HG03103 (cell line): ENCODE measurements at regions not wholly inside any gene's neighbourhood (a gene's known extent, or its start where the extent isn't known, plus 50 kb on each side); places are given as distances from the start of the nearest gene placed in this dataset.

Experiments
- ATAC-seq: cut with Tn5 transposase; IDR thresholded peaks from one replicate; pipeline ENCODE4 v1.9.1; 2021; ENCODE audit warnings: low read depth; ENCODE audit not compliant: unreplicated experiment

- no peak for ATAC-seq
Measured at GRCh38 chr4:85244638-85245037, 230.3 kb upstream of the ARHGAP24 start.

GRCh38 chr4:85246055-85246454, 228.9 kb upstream of the ARHGAP24 start:
- ATAC-seq, result no peak

GRCh38 chr4:85250852-85251251, 224.1 kb upstream of the ARHGAP24 start:
- ATAC-seq, result no peak

- ATAC-seq, result no peak
Measured at GRCh38 chr4:85257817-85258370, 217.1 kb upstream of the ARHGAP24 start.

GRCh38 chr4:85260064-85260463, 214.9 kb upstream of the ARHGAP24 start:
- ATAC-seq, result no peak

GRCh38 chr4:85265234-85265633, 209.7 kb upstream of the ARHGAP24 start:
- no peak for ATAC-seq

- ATAC-seq, result no peak
Measured at GRCh38 chr4:85268188-85268587, 206.8 kb upstream of the ARHGAP24 start.

GRCh38 chr4:85268961-85269360, 206.0 kb upstream of the ARHGAP24 start:
- no peak for ATAC-seq

GRCh38 chr4:85274955-85275354, 200.0 kb upstream of the ARHGAP24 start:
- no peak for ATAC-seq

GRCh38 chr4:85280963-85281362, 194.0 kb upstream of the ARHGAP24 start:
- ATAC-seq, result no peak

GRCh38 chr4:85291226-85291625, 183.7 kb upstream of the ARHGAP24 start:
- ATAC-seq, result no peak

GRCh38 chr4:85298037-85298436, 176.9 kb upstream of the ARHGAP24 start:
- no peak for ATAC-seq

- ATAC-seq, result no peak
Measured at GRCh38 chr4:85302193-85302736, 172.7 kb upstream of the ARHGAP24 start.

- no peak for ATAC-seq
Measured at GRCh38 chr4:85302756-85303155, 172.2 kb upstream of the ARHGAP24 start.

GRCh38 chr4:85318415-85318814, 156.5 kb upstream of the ARHGAP24 start:
- no peak for ATAC-seq

GRCh38 chr4:85358831-85359230, 116.1 kb upstream of the ARHGAP24 start:
- no peak for ATAC-seq

- no peak for ATAC-seq
Measured at GRCh38 chr4:85362550-85362949, 112.4 kb upstream of the ARHGAP24 start.

GRCh38 chr4:85367815-85368214, 107.1 kb upstream of the ARHGAP24 start:
- ATAC-seq, result no peak

- ATAC-seq, result no peak
Measured at GRCh38 chr4:85368240-85368639, 106.7 kb upstream of the ARHGAP24 start.

- no peak for ATAC-seq
Measured at GRCh38 chr4:85368932-85369331, 106.0 kb upstream of the ARHGAP24 start.

GRCh38 chr4:85369703-85370380, 105.1 kb upstream of the ARHGAP24 start:
- peak; percentile 8 for ATAC-seq

GRCh38 chr4:85370400-85371032, 104.4 kb upstream of the ARHGAP24 start:
- peak; percentile 90 for ATAC-seq
